LNCAP (cell line): ENCODE measurements at regions not wholly inside any gene's neighbourhood (a gene's known extent, or its start where the extent isn't known, plus 50 kb on each side); places are given as distances from the start of the nearest gene placed in this dataset.

ENCODE experiments used
- TF ChIP-seq, protein P1 (sequence below): fragments of 450-650 bp; IDR thresholded peaks from 2 replicates; pipeline ENCODE4 v1.5.1; 2017; ENCODE audit warnings: mild to moderate bottlenecking

DNA sequence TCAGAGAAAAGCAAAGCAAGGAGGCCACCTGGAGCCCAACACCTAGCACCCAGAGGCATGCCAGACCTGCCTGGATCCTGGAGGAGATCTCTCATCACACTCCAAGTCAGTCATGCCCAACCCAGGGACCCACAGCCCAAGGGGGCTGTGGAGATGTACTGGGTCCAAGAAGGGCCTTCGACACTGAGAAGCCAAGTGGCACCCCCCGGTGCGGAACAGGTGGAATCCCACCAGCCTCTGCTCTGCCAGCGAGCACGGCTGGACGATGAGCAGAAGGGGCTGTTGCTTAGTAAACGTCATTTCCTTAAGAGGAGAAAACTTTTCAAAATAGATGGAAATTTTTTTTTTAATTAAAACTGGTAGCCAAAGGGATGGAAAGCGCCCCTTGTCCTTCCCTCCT, 171.9 kb upstream of the GRK3 start:
- TF ChIP-seq, protein P1, sequence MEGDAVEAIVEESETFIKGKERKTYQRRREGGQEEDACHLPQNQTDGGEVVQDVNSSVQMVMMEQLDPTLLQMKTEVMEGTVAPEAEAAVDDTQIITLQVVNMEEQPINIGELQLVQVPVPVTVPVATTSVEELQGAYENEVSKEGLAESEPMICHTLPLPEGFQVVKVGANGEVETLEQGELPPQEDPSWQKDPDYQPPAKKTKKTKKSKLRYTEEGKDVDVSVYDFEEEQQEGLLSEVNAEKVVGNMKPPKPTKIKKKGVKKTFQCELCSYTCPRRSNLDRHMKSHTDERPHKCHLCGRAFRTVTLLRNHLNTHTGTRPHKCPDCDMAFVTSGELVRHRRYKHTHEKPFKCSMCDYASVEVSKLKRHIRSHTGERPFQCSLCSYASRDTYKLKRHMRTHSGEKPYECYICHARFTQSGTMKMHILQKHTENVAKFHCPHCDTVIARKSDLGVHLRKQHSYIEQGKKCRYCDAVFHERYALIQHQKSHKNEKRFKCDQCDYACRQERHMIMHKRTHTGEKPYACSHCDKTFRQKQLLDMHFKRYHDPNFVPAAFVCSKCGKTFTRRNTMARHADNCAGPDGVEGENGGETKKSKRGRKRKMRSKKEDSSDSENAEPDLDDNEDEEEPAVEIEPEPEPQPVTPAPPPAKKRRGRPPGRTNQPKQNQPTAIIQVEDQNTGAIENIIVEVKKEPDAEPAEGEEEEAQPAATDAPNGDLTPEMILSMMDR: no peak

DNA sequence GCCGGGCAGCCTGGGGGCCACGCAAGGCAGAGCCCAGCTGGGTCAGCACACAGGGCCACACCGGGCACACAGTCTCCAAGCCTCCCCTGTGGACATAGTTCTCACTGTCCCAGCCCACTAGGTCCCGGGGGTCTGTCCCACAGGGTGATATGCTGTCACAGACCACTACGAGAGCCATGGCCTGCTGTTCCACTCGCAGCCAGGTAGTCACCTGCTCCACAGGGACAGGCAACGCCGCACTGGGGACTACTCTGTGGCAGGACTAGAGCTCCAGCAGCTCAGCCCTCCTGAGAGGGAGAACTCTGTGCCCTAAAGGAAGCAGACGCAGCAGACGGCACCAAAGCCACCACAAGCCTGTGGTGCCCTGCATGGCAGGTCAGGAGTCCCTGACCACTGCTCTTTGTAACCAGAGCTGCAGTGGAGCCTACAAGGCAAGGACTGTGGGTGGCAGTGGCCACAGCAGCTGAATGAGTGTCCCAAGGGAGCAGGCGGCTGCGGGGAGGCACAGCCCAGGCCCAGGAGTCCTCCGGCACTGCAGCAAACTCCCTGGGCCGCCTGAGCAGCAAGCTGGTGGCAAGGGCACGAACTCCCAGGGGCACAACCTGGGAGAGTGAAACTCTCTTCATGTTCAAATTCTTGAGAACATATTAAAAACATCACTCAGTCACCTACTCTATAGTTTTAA, 171.2 kb upstream of the GRK3 start:
- TF ChIP-seq, protein P1: no peak

DNA sequence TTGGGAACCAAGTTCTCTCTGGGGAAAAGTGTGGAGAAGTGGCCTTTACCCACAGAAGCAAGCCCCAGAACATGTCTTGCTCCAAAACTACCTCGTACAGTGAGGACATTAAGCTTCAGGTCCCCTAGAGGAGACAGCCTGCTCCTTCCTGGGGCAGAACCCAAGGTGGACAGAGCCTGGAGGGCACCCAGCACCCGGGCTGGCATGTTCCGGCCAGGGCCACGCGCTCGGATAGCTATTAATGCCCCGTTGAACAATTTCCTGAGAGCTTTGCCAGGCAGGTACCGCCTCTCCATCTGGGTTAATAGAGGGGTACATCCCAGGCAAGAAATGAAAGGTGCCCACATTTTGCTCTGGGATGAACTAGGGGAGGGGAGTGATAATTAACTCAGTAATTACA, 169.0 kb upstream of the GRK3 start:
- TF ChIP-seq, protein P1: no peak

DNA sequence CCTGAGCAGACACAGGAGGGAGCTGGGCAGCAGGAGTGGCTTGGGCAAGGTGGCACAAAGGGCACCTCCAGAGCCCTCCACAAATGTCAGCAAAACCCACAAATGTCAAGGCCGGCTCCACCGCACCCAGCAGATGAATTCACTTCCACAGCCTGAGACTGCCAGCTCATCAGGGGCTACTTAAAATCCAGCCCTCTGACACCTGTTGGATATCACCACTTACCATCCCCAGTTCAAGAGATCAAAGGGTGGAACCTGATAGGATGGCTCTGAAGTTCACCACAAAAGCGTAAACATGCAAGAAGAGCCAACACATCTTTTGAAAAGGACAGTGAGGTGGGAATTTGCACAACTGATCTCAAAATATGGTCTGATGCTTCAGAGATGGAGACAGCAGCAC, 168.6 kb upstream of the GRK3 start:
- TF ChIP-seq, protein P1: no peak

DNA sequence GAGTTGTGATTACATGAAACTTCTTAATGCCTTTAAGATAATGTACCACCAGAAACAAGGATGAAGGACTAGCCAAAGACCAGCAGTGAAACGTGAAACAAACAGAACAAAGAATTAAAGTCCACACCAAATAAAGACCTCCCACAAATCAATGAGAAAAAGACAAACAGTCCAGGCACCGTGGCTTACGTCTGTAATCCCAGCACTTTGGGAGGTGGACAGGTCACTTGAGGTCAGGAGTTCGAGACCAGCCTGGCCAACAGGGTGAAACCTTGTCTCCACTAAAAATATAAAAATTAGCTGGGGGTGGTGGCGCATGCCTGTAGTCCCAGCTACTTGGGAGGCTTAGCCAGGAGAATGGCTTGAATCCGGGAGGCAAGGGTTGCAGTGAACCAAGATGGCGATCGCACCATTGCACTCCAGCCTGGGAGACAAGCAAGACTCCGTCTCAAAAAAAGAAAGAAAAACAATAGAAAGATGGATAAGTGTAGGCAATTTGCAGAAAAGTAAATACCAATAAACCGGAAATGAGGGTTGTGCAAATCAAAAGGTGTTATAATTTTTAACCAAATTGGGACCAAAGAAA, 167.8 kb upstream of the GRK3 start:
- TF ChIP-seq, protein P1: no peak

DNA sequence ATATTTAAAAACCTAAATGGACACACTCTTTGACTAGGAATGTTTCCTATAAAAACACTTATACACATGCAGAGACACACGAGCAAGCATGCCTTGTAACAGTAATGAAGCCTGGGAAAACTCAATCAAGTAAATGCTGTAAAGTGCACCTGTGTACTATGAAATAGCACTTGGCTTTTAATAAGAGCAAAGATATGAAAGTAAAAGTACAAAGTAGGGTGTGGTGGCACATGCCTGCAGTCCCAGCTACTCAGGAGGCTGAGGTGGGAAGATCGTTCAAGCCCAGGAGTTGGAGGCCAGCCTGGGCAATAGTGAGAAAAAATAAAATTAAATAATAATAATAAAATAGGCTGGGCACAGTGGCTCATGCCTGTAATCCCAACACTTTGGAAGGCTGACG, 166.9 kb upstream of the GRK3 start:
- TF ChIP-seq, protein P1: no peak

DNA sequence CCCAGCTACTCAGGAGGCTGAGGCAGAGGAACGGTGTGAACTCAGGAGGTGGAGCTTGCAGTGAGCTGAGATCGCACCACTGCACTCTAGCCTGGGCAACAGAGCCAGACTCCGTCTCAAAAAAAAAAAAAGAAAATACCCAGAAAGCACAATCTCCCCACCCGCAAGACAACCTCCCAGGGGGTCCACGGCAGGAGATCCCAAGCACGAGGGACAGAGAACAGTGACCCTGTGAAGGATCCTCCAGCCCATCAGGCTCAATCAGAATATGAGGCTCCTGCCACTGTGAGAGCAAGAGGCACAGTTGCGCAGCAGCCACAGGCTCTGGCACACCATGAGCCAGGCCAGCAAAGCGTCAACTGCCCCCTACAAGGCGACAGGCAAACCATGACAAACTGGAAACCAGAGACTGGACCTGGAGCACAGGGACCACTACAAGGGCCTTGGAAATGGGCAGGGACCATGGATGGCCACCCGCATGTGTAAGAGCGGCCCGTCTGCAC, 164.8 kb upstream of the GRK3 start:
- TF ChIP-seq, protein P1: no peak
